HepG2 (cell line): ENCODE measurements at regions not wholly inside any gene's neighbourhood (a gene's known extent, or its start where the extent isn't known, plus 50 kb on each side); places are given as distances from the start of the nearest gene placed in this dataset.

Experiments used
- GTF3A ChIP-seq: sonication (generic); formaldehyde crosslinking; conservative IDR thresholded peaks from 2 replicates; pipeline ENCODE4 v1.4.0; 2020; ENCODE audit warnings: mild to moderate bottlenecking, missing genetic modification reagents
- POLR2A ChIP-seq, 2 experiments: IDR thresholded peaks; 2 replicates each; pipeline ENCODE4 v1.6.1; 2011; ENCODE audit warnings: low read depth in 2 of 2, low read length in 2 of 2, mild to moderate bottlenecking in 1 of 2, moderate library complexity in 1 of 2; ENCODE audit not compliant: insufficient read depth in 1 of 2
- REXO4 ChIP-seq: sonication (generic); formaldehyde crosslinking; IDR thresholded peaks from 2 replicates; pipeline ENCODE4 v1.8.0; 2022; ENCODE audit warnings: missing genetic modification reagents, mild to moderate bottlenecking, borderline replicate concordance

- TF ChIP-seq REXO4 (CRISPR knock-in tag) (no peak), GTF3A (no peak), POLR2A (IDR thresholded peaks at IDR 0.05; ENCODE audit: insufficient read depth in 1 of 2, low read depth in 2 of 2, low read length in 2 of 2) (no peak)
These were observed 668.2 kb downstream of the CCSER2 start for GRCh38 chr10:84996580-84996979.
